GM12878 (cell line): ENCODE measurements at regions not wholly inside any gene's neighbourhood (a gene's known extent, or its start where the extent isn't known, plus 50 kb on each side); places are given as distances from the start of the nearest gene placed in this dataset.

Experiments
- ATAC-seq: fragments of 200-7000 bp; cut with Tn5 transposase; 3 replicates; pipeline ENCODE4 v1.9.1; 2020; ENCODE audit warnings: mild to moderate bottlenecking, moderate library complexity
- BruUV-seq: library from RNA; stranded (reverse); fragments of 400-500 nt; replicated peaks from 2 replicates; lab custom pipeline; 2021; lab: Mats Ljungman, UMichigan
- CTCF ChIA-PET: fragments of 300-600 bp; sonication (Branson Sonifier 250); formaldehyde crosslinking; extraction: SDS; loops from one replicate; lab custom pipeline; 2021; ENCODE audit warnings: inconsistent platforms; lab: Yijun Ruan, JAX
- POLR2A ChIA-PET: fragments of 350-600 bp; formaldehyde crosslinking; extraction: SDS; loops from one replicate; lab custom pipeline; 2021; ENCODE audit warnings: inconsistent platforms; lab: Charles Lee
- RAD21 ChIA-PET: fragments of 300-600 bp; sonication (Branson Sonifier 250); formaldehyde crosslinking; loops from one replicate; lab custom pipeline; 2023; ENCODE audit warnings: antibody characterized with exemption; ENCODE audit not compliant: unreplicated experiment; lab: Charles Lee
- SMC1A ChIA-PET: fragments of 300-600 bp; sonication (Branson Sonifier 250); formaldehyde crosslinking; loops from one replicate; lab custom pipeline; 2023; ENCODE audit not compliant: unreplicated experiment, uncharacterized antibody; lab: Charles Lee
- DNase-seq: peaks from one replicate; pipeline ENCODE4 v3.0.0-alpha.2; 2011; ENCODE audit warnings: low read depth, low spot score
- FAIRE-seq: peaks from 3 replicates; lab custom pipeline; 2011; peaks lifted over from hg19 to GRCh38; lab: Jason Lieb, UNC
- H2AFZ ChIP-seq: 2 replicates; pipeline ENCODE4 v1.6.0; 2011; ENCODE audit warnings: low read depth, low read length, control low read depth; ENCODE audit not compliant: control insufficient read depth
- H3K27ac ChIP-seq: 2 replicates; pipeline ENCODE4 v1.5.1; 2011; ENCODE audit warnings: control low read depth; ENCODE audit not compliant: control insufficient read depth, insufficient read depth
- H3K27me3 ChIP-seq, 2 experiments: replicated peaks in 1 of 2; 2 replicates each; pipeline versions ENCODE4 v1.6.0 to v1.6.1; 2011; ENCODE audit warnings: low read length in 1 of 2; ENCODE audit not compliant: control insufficient read depth in 2 of 2, insufficient read depth in 2 of 2
- H3K36me3 ChIP-seq, 2 experiments: 2 replicates each; pipeline ENCODE4 v1.5.1; 2011; ENCODE audit warnings: low read length in 1 of 2; ENCODE audit not compliant: control insufficient read depth in 2 of 2, insufficient read depth in 2 of 2
- H3K4me1 ChIP-seq: 2 replicates; pipeline ENCODE4 v1.6.1; 2011; ENCODE audit warnings: mild to moderate bottlenecking, low read length, moderate library complexity, mixed read lengths; ENCODE audit not compliant: control insufficient read depth, insufficient read depth
- H3K4me2 ChIP-seq: 2 replicates; pipeline ENCODE4 v1.6.0; 2011; ENCODE audit warnings: control low read depth; ENCODE audit not compliant: control insufficient read depth, insufficient read depth
- H3K4me3 ChIP-seq: fragments of 200-600 bp; sonication (generic); 2 replicates; pipeline ENCODE4 v1.5.1; 2016
- H3K79me2 ChIP-seq: 2 replicates; pipeline ENCODE4 v1.6.0; 2011; ENCODE audit warnings: low read length; ENCODE audit not compliant: control insufficient read depth, insufficient read depth
- H3K9ac ChIP-seq: 2 replicates; pipeline ENCODE4 v1.8.0; 2011; ENCODE audit warnings: low read length, control low read depth, mixed read lengths; ENCODE audit not compliant: control insufficient read depth, insufficient read depth
- H3K9me3 ChIP-seq: replicated peaks from 3 replicates; pipeline ENCODE4 v1.5.1; 2011; ENCODE audit warnings: mild to moderate bottlenecking, low read length; ENCODE audit not compliant: control insufficient read depth, insufficient read depth
- H4K20me1 ChIP-seq: 2 replicates; pipeline ENCODE4 v1.6.0; 2011; ENCODE audit not compliant: control insufficient read depth, insufficient read depth
- E2F4 ChIP-seq: IDR thresholded peaks from 2 replicates; pipeline ENCODE4 v1.6.1; 2012; ENCODE audit warnings: low read depth, low read length, improper control_type of control experiment
- E4F1 ChIP-seq: fragments of 450-650 bp; IDR thresholded peaks from 2 replicates; pipeline ENCODE4 v1.6.1; 2018; ENCODE audit warnings: borderline replicate concordance, mild to moderate bottlenecking; ENCODE audit not compliant: partially characterized antibody
- ELK1 ChIP-seq: IDR thresholded peaks from 2 replicates; pipeline ENCODE4 v1.6.1; 2012; ENCODE audit warnings: low read depth, low read length, improper control_type of control experiment
- MLLT1 ChIP-seq: fragments of 450-650 bp; IDR thresholded peaks from 2 replicates; pipeline ENCODE4 v1.6.1; 2016; ENCODE audit warnings: mild to moderate bottlenecking
- MYB ChIP-seq: fragments of 150-350 bp; IDR thresholded peaks from 2 replicates; pipeline ENCODE4 v1.6.1; 2014; ENCODE audit warnings: mild to moderate bottlenecking, low read depth, low read length, borderline replicate concordance
- RELB ChIP-seq: fragments of 450-650 bp; IDR thresholded peaks from 2 replicates; pipeline ENCODE4 v1.6.1; 2017; ENCODE audit warnings: low read depth, mild to moderate bottlenecking, moderate library complexity
- SMAD1 ChIP-seq: fragments of 450-650 bp; IDR thresholded peaks from 2 replicates; pipeline ENCODE4 v1.6.1; 2018; ENCODE audit warnings: mild to moderate bottlenecking, low read depth; ENCODE audit not compliant: partially characterized antibody
- SP1 ChIP-seq: IDR thresholded peaks from one replicate; pipeline ENCODE4 v1.6.1; 2011; ENCODE audit warnings: low read depth, low read length
- SUZ12 ChIP-seq: fragments of 200-600 bp; sonication (generic); IDR thresholded peaks from one replicate; pipeline ENCODE4 v1.6.1; 2018; ENCODE audit warnings: antibody characterized with exemption, mild to moderate bottlenecking; ENCODE audit not compliant: unreplicated experiment
- TBL1XR1 ChIP-seq: IDR thresholded peaks from 2 replicates; pipeline ENCODE4 v1.6.1; 2012; ENCODE audit warnings: low read depth, low read length, improper control_type of control experiment
- WGBS: methylation state at CpG from one replicate; pipeline ENCODE4 v1.1.6; 2016; ENCODE audit warnings: low lambda C conversion rate; ENCODE audit not compliant: insufficient replicate concordance, insufficient coverage; ENCODE audit errors: missing lambda C conversion rate; 5-methylcytosine and 5-hydroxymethylcytosine counted together
- in situ Hi-C: fragments of 300-500 bp; cut with MboI; formaldehyde crosslinking; loops from 9 replicates; pipeline ENCODE4 v1.14.3; 2018; ENCODE audit warnings: mixed read lengths
- intact Hi-C: fragments of 100-400 bp; cut with micrococcal nuclease; formaldehyde crosslinking; loops from one replicate; pipeline ENCODE4 v1.14.2; 2022; ENCODE audit not compliant: unreplicated experiment

GRCh38 chr5:128673970-128674369 is 135.9 kb upstream of the FBN2 start:
- TF ChIP-seq SP1 (no peak), RELB (no peak), MLLT1 (no peak), SMAD1 (no peak), TBL1XR1 (no peak), ELK1 (no peak), SUZ12 (no peak), E2F4 (no peak), E4F1 (no peak), MYB (no peak)
- Histone ChIP-seq H3K4me1 (no peaks in the 10 kb centered on the region), H3K79me2 (no peaks in the 10 kb centered on the region), H3K9ac (no peak overlapping the region), H3K4me3 (no peak overlapping the region), H3K27ac (no peak overlapping the region), H2AFZ (no peak overlapping the region), H3K9me3 (no peaks in the 10 kb centered on the region), H4K20me1 (no peaks in the 10 kb centered on the region), H3K27me3 (no peaks in the 10 kb centered on the region), H3K36me3 (no peaks in the 10 kb centered on the region), H3K4me2 (no peak overlapping the region)
- POLR2A ChIA-PET: no interaction called here
- WGBS: 17% methylated on average over 3 of the region's 3 CpGs
- CTCF ChIA-PET: interaction anchor here (1.0 to 3.7 kb wide), 9 partner anchors 10 to 1110 kb away, joined by 3 to 23 read pairs (median 5); no protein-coding TSS in a partner anchor
- SMC1A ChIA-PET: interaction anchor here (0.6 to 2.0 kb wide), 7 partner anchors 9 to 461 kb away, joined by 3 to 7 read pairs (median 3); no protein-coding TSS in a partner anchor
- RAD21 ChIA-PET: interaction anchor here (0.6 to 2.9 kb wide), 3 partner anchors 15 to 594 kb away, joined by 3 to 6 read pairs (median 3); no protein-coding TSS in a partner anchor
- DNase-seq (no peak), ATAC-seq (no peak), FAIRE-seq (no peak)
- in situ Hi-C loops (loop anchor here (10.0 kb wide), 1 partner anchor 459 kb away; no protein-coding TSS in a partner anchor), intact Hi-C loops (loop anchor here (10.0 kb wide), 1 partner anchor 1109 kb away; no protein-coding TSS in a partner anchor)
- no TSS peak for BruUV-seq
